Omental fat pad (tissue), 3 donors: ENCODE measurements at regions not wholly inside any gene's neighbourhood (a gene's known extent, or its start where the extent isn't known, plus 50 kb on each side); places are given as distances from the start of the nearest gene placed in this dataset.

Experiments
- ATAC-seq: fragments of 150-250 bp; one replicate; pipeline ENCODE4 v1.9.1; 2016; ENCODE audit warnings: mild to moderate bottlenecking, moderate library complexity; ENCODE audit not compliant: low FRiP score
- DNase-seq: peaks from one replicate; pipeline ENCODE4 v3.0.0-alpha.2; 2019; ENCODE audit warnings: low spot score
- CTCF ChIP-seq, 3 donors: fragments of 450-650 bp; IDR thresholded peaks; one replicate each; pipeline ENCODE4 v1.5.1; 2016 to 2017; ENCODE audit warnings: antibody characterized with exemption in 3 of 3, mild to moderate bottlenecking in 3 of 3, moderate library complexity in 2 of 3

- DNase-seq (no peak), ATAC-seq (no peak)
- TF ChIP-seq CTCF (IDR thresholded peaks at IDR 0.05): no peak
Measured at GRCh38 chr18:79607361-79607952, 72.1 kb upstream of the CTDP1 start.

- no peak for TF ChIP-seq CTCF (IDR thresholded peaks at IDR 0.05)
- ATAC-seq (no peak), DNase-seq (no peak)
Measured at GRCh38 chr18:79608069-79608468, 71.5 kb upstream of the CTDP1 start.

GRCh38 chr18:79608535-79608934, 71.1 kb upstream of the CTDP1 start:
- TF ChIP-seq CTCF (IDR thresholded peaks at IDR 0.05): no peak
- DNase-seq: no peak
- no peak for ATAC-seq

GRCh38 chr18:79608999-79609461, 70.6 kb upstream of the CTDP1 start:
- no peak for DNase-seq
- TF ChIP-seq CTCF (IDR thresholded peaks at IDR 0.05): no peak
- ATAC-seq: no peak

GRCh38 chr18:79609841-79610281, 69.7 kb upstream of the CTDP1 start:
- DNase-seq: no peak
- ATAC-seq: no peak
- no peak for TF ChIP-seq CTCF (IDR thresholded peaks at IDR 0.05)

- no peak for TF ChIP-seq CTCF (IDR thresholded peaks at IDR 0.05)
- ATAC-seq: peak; percentile 32
- DNase-seq: no peak
Measured at GRCh38 chr18:79610461-79611039, 69.1 kb upstream of the CTDP1 start.

- DNase-seq (no peak), ATAC-seq (peak; percentile 87)
Measured at GRCh38 chr18:79611040-79611681, 68.4 kb upstream of the CTDP1 start.

More at GRCh38 chr18:79611040-79611681, 68.4 kb upstream of the CTDP1 start:
- TF ChIP-seq CTCF (IDR thresholded peaks at IDR 0.05): no peak
